HG03103 (cell line): ENCODE measurements at regions not wholly inside any gene's neighbourhood (a gene's known extent, or its start where the extent isn't known, plus 50 kb on each side); places are given as distances from the start of the nearest gene placed in this dataset.
A peak's percentile ranks its signal among the peaks of the same experiment; 100 is the strongest.
"Not testable (repeated sequence)": the region's sequence is repeated elsewhere in the genome, so short reads cannot be mapped to it uniquely, and the experiment has no call there.

ENCODE experiments used
- ATAC-seq: cut with Tn5 transposase; IDR thresholded peaks from one replicate; pipeline ENCODE4 v1.9.1; 2021; ENCODE audit warnings: low read depth; ENCODE audit not compliant: unreplicated experiment

GRCh38 chr14:105688664-105689221 is 162.4 kb downstream of the TMEM121 start:
- ATAC-seq = not testable (repeated sequence)

GRCh38 chr14:105689722-105690121 is 163.3 kb downstream of the TMEM121 start:
- no peak for ATAC-seq

GRCh38 chr14:105690671-105691070 is 164.3 kb downstream of the TMEM121 start:
- no peak for ATAC-seq

- not testable (repeated sequence) for ATAC-seq
Observed at GRCh38 chr14:105691321-105692109, 165.1 kb downstream of the TMEM121 start.

GRCh38 chr14:105692110-105692685 is 165.8 kb downstream of the TMEM121 start:
- not testable (repeated sequence) for ATAC-seq

- no peak for ATAC-seq
Observed at GRCh38 chr14:105694961-105695360, 168.6 kb downstream of the TMEM121 start.

- ATAC-seq = peak; percentile 32
Observed at GRCh38 chr14:105696388-105696787, 170.0 kb downstream of the TMEM121 start.

- ATAC-seq = not testable (repeated sequence)
Observed at GRCh38 chr14:105697414-105697813, 171.0 kb downstream of the TMEM121 start.

- not testable (repeated sequence) for ATAC-seq
Observed at GRCh38 chr14:105697955-105698354, 171.6 kb downstream of the TMEM121 start.

GRCh38 chr14:105698940-105699556 is 172.7 kb downstream of the TMEM121 start:
- ATAC-seq = not testable (repeated sequence)

GRCh38 chr14:105699706-105700105 is 173.3 kb downstream of the TMEM121 start:
- not testable (repeated sequence) for ATAC-seq

- ATAC-seq = not testable (repeated sequence)
Observed at GRCh38 chr14:105700146-105700545, 173.8 kb downstream of the TMEM121 start.

GRCh38 chr14:105700622-105701288 is 174.4 kb downstream of the TMEM121 start:
- ATAC-seq = peak; percentile 44

GRCh38 chr14:105701456-105702274 is 175.3 kb downstream of the TMEM121 start:
- no peak for ATAC-seq

- no peak for ATAC-seq
Observed at GRCh38 chr14:105702275-105702817, 176.0 kb downstream of the TMEM121 start.

GRCh38 chr14:105703044-105703665 is 176.8 kb downstream of the TMEM121 start:
- not testable (repeated sequence) for ATAC-seq

GRCh38 chr14:105704091-105704490 is 177.7 kb downstream of the TMEM121 start:
- not testable (repeated sequence) for ATAC-seq

- not testable (repeated sequence) for ATAC-seq
Observed at GRCh38 chr14:105704492-105704891, 178.1 kb downstream of the TMEM121 start.

GRCh38 chr14:105705512-105705861 is 179.1 kb downstream of the TMEM121 start:
- ATAC-seq = not testable (repeated sequence)
